ENCODE measurements at regions not wholly inside any gene's neighbourhood (a gene's known extent, or its start where the extent isn't known, plus 50 kb on each side); places are given as distances from the start of the nearest gene placed in this dataset.

- TF ChIP-seq, protein P1, sequence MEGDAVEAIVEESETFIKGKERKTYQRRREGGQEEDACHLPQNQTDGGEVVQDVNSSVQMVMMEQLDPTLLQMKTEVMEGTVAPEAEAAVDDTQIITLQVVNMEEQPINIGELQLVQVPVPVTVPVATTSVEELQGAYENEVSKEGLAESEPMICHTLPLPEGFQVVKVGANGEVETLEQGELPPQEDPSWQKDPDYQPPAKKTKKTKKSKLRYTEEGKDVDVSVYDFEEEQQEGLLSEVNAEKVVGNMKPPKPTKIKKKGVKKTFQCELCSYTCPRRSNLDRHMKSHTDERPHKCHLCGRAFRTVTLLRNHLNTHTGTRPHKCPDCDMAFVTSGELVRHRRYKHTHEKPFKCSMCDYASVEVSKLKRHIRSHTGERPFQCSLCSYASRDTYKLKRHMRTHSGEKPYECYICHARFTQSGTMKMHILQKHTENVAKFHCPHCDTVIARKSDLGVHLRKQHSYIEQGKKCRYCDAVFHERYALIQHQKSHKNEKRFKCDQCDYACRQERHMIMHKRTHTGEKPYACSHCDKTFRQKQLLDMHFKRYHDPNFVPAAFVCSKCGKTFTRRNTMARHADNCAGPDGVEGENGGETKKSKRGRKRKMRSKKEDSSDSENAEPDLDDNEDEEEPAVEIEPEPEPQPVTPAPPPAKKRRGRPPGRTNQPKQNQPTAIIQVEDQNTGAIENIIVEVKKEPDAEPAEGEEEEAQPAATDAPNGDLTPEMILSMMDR (IDR thresholded peaks at IDR 0.05; ENCODE audit: unreplicated experiment) = no peak
- H3K27ac Mint-ChIP-seq = no peak overlapping the region
- no peaks in the 10 kb centered on the region for H3K9me3 Mint-ChIP-seq
- H3K4me1 Mint-ChIP-seq = no peaks in the 10 kb centered on the region
- peaks cover 5% of the 10 kb centered on the region for H3K27me3 Mint-ChIP-seq (ENCODE audit: low read depth)
- no peak overlapping the region for H3K4me3 Mint-ChIP-seq
- DNase-seq (ENCODE audit: low spot score in 2 of 2, unreplicated experiment in 2 of 2) = no peak
- no peaks in the 10 kb centered on the region for H3K36me3 Mint-ChIP-seq
These were observed 500.5 kb upstream of the SPHKAP start for GRCh38 chr2:228681979-228682378.

DNA sequence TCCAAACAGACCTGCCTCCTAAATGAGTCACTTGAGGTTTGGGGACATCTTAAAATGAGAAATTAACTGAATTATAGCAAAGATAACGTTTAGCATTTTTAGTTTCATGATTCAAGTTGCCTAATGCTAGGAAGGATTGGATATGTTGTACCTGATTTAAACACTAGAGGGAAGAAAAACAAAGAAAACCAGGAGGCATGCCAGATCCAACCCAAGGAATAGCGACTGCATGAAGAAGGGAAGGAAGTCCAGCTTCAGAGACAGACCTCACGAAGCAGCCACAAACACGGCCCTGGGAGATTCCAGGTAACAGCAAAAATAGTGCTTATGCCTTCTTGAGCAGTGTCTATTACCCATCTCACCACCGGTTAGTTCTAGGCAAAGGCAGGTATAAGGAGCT is 499.9 kb upstream of the SPHKAP start:
- no peak for DNase-seq (ENCODE audit: low spot score in 2 of 2, unreplicated experiment in 2 of 2)
- H3K4me1 Mint-ChIP-seq = no peaks in the 10 kb centered on the region
- no peaks in the 10 kb centered on the region for H3K9me3 Mint-ChIP-seq
- H3K27me3 Mint-ChIP-seq (ENCODE audit: low read depth) = peaks cover 5% of the 10 kb centered on the region
- no peak overlapping the region for H3K4me3 Mint-ChIP-seq
- TF ChIP-seq, protein P1 (IDR thresholded peaks at IDR 0.05; ENCODE audit: unreplicated experiment) = peak; percentile 72
- H3K36me3 Mint-ChIP-seq = no peaks in the 10 kb centered on the region
- no peak overlapping the region for H3K27ac Mint-ChIP-seq

- TF ChIP-seq, protein P1 (IDR thresholded peaks at IDR 0.05; ENCODE audit: unreplicated experiment) = no peak
- H3K27ac Mint-ChIP-seq = no peak overlapping the region
- H3K9me3 Mint-ChIP-seq = no peaks in the 10 kb centered on the region
- no peaks in the 10 kb centered on the region for H3K4me1 Mint-ChIP-seq
- peaks cover 5% of the 10 kb centered on the region for H3K27me3 Mint-ChIP-seq (ENCODE audit: low read depth)
- no peak overlapping the region for H3K4me3 Mint-ChIP-seq
- DNase-seq (ENCODE audit: low spot score in 2 of 2, unreplicated experiment in 2 of 2) = no peak
- H3K36me3 Mint-ChIP-seq = no peaks in the 10 kb centered on the region
These were observed 496.6 kb upstream of the SPHKAP start for GRCh38 chr2:228678110-228678509.

- H3K4me3 Mint-ChIP-seq = no peak overlapping the region
- no peak overlapping the region for H3K27ac Mint-ChIP-seq
- no peaks in the 10 kb centered on the region for H3K4me1 Mint-ChIP-seq
- peaks cover 5% of the 10 kb centered on the region for H3K9me3 Mint-ChIP-seq
- H3K27me3 Mint-ChIP-seq (ENCODE audit: low read depth) = peaks cover 2% of the 10 kb centered on the region
- TF ChIP-seq, protein P1 (IDR thresholded peaks at IDR 0.05; ENCODE audit: unreplicated experiment) = no peak
- DNase-seq (ENCODE audit: low spot score in 2 of 2, unreplicated experiment in 2 of 2) = no peak
- no peaks in the 10 kb centered on the region for H3K36me3 Mint-ChIP-seq
These were observed 494.2 kb upstream of the SPHKAP start for GRCh38 chr2:228675646-228676045.

- Mint-ChIP-seq H3K4me1 (no peaks in the 10 kb centered on the region), H3K9me3 (peaks cover 5% of the 10 kb centered on the region), H3K27ac (no peak overlapping the region), H3K36me3 (no peaks in the 10 kb centered on the region), H3K27me3 (ENCODE audit: low read depth) (peaks cover 2% of the 10 kb centered on the region), H3K4me3 (no peak overlapping the region)
- TF ChIP-seq, protein P1 (IDR thresholded peaks at IDR 0.05; ENCODE audit: unreplicated experiment) = no peak
- DNase-seq (ENCODE audit: low spot score in 2 of 2, unreplicated experiment in 2 of 2) = no peak
These were observed 493.6 kb upstream of the SPHKAP start for GRCh38 chr2:228675091-228675490.

All from mesothelial cell of epicardium (in vitro differentiated cells).